ENCODE measurements at regions not wholly inside any gene's neighbourhood (a gene's known extent, or its start where the extent isn't known, plus 50 kb on each side); places are given as distances from the start of the nearest gene placed in this dataset.

DNA sequence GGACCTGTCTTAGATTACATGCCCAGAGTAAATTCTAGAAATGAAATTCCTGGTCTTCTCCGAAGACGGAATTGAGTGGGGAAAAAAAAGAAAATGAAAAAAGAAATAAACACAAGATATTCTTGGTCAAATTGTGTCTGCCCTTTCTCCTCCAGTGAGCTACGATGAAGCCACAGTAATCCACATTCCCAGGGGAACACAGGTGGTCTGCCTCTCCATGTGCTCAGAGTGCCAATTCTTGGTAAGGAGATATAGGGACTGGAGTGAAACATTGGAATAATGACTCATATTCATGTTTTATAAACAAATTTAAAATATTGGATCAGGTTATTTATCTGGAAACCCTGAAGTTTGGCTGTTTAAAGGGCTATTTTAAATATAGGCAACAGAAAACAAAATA is 54.2 kb upstream of the MGST2 start:
- ChIA-PET POLR2A (interaction anchor here (0.6 kb wide), 1 partner anchor 60 kb away, joined by 5 read pairs; no protein-coding TSS in a partner anchor), CTCF (interaction anchor here (0.9 to 1.0 kb wide), 2 partner anchors 8 to 40 kb away, joined by 3 read pairs; no protein-coding TSS in a partner anchor)
- Histone ChIP-seq H3K27ac (ENCODE audit: extremely low read depth, low read depth, low read length) (no peak overlapping the region), H3K36me3 (ENCODE audit: control insufficient read depth in 2 of 2, insufficient read depth in 1 of 2, low read length in 2 of 2) (no peaks in the 10 kb centered on the region), H3K4me1 (ENCODE audit: control insufficient read depth, insufficient read depth, low read length) (no peaks in the 10 kb centered on the region), H3K4me3 (ENCODE audit: low read depth, low read length) (no peak overlapping the region), H3K9me3 (ENCODE audit: control insufficient read depth, insufficient read depth, low read depth, low read length) (no peaks in the 10 kb centered on the region)
- TF ChIP-seq OVOL3 (tag by site-specific recombination; IDR thresholded peaks at IDR 0.05), result no peak
- TF ChIP-seq ZNF610 (tag by site-specific recombination; IDR thresholded peaks at IDR 0.05; ENCODE audit: borderline replicate concordance), result no peak
- TF ChIP-seq ZNF544 (tag by site-specific recombination; IDR thresholded peaks at IDR 0.05), result no peak
- TF ChIP-seq ZFP69B (tag by site-specific recombination; IDR thresholded peaks at IDR 0.05), result no peak
- no peak for TF ChIP-seq ZNF677 (tag by site-specific recombination; IDR thresholded peaks at IDR 0.05)
- TF ChIP-seq ZNF707 (tag by site-specific recombination; IDR thresholded peaks at IDR 0.05), result no peak
- no peak for TF ChIP-seq ZNF280C (tag by site-specific recombination; IDR thresholded peaks at IDR 0.05)
- TF ChIP-seq KLF1 (tag by site-specific recombination; IDR thresholded peaks at IDR 0.05), result no peak
- TF ChIP-seq ZNF837 (tag by site-specific recombination; IDR thresholded peaks at IDR 0.05), result no peak
- no peak for TF ChIP-seq ZNF548 (tag by site-specific recombination; IDR thresholded peaks at IDR 0.05)
- no peak for TF ChIP-seq KLF9 (tag by site-specific recombination; IDR thresholded peaks at IDR 0.05; ENCODE audit: low read depth)

DNA sequence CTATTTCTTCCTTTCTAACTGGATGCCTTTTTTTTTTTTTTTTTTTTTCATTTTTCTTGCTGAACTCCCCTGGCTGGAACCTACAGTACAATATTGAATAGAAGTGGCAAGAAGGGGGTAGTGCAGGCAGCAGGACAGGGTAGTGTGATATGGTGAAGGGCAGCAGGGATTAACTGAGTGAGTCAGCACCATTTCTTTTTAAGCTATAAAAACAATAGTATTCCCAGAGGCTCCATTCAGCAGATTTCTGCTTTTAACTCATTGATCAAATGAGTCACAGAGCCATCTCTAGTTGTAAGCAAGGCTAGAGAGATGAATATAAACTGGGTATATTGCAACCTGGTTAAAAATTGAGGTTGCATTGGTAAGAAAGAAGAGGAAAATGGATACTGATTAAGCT is 53.6 kb upstream of the SETD7 start:
- H3K4me3 ChIP-seq (ENCODE audit: low read depth, low read length), result no peak overlapping the region
- H3K9me3 ChIP-seq (ENCODE audit: control insufficient read depth, insufficient read depth, low read depth, low read length), result no peaks in the 10 kb centered on the region
- no peaks in the 10 kb centered on the region for H3K4me1 ChIP-seq (ENCODE audit: control insufficient read depth, insufficient read depth, low read length)
- no peaks in the 10 kb centered on the region for H3K36me3 ChIP-seq (ENCODE audit: control insufficient read depth in 2 of 2, insufficient read depth in 1 of 2, low read length in 2 of 2)
- TF ChIP-seq ZNF211 (tag by site-specific recombination; IDR thresholded peaks at IDR 0.05; ENCODE audit: low read depth) (no peak), ZNF354C (tag by site-specific recombination; IDR thresholded peaks at IDR 0.05; ENCODE audit: borderline replicate concordance, low read depth) (no peak), ZNF157 (tag by site-specific recombination; IDR thresholded peaks at IDR 0.05) (no peak), ZNF530 (tag by site-specific recombination; IDR thresholded peaks at IDR 0.05; ENCODE audit: low read depth) (no peak), ZNF501 (tag by site-specific recombination; IDR thresholded peaks at IDR 0.05) (no peak)
- TF ChIP-seq, protein P1, sequence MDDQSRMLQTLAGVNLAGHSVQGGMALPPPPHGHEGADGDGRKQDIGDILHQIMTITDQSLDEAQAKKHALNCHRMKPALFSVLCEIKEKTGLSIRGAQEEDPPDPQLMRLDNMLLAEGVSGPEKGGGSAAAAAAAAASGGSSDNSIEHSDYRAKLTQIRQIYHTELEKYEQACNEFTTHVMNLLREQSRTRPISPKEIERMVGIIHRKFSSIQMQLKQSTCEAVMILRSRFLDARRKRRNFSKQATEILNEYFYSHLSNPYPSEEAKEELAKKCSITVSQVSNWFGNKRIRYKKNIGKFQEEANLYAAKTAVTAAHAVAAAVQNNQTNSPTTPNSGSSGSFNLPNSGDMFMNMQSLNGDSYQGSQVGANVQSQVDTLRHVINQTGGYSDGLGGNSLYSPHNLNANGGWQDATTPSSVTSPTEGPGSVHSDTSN (CRISPR knock-in tag; IDR thresholded peaks at IDR 0.05), result no peak
- H3K27ac ChIP-seq (ENCODE audit: extremely low read depth, low read depth, low read length), result no peak overlapping the region
- ChIA-PET POLR2A (no interaction called here), CTCF (interaction anchor here (0.9 kb wide), 1 partner anchor 44 kb away, joined by 3 read pairs; no protein-coding TSS in a partner anchor)

GRCh38 chr4:139607502-139608060 is 51.6 kb upstream of the SETD7 start:
- POLR2A ChIA-PET, result interaction anchor here (1.4 kb wide), 1 partner anchor 51 kb away, joined by 4 read pairs; the partner anchor contains the start of gene SETD7

More at GRCh38 chr4:139607502-139608060, 51.6 kb upstream of the SETD7 start:
- H3K9me3 ChIP-seq (ENCODE audit: control insufficient read depth, insufficient read depth, low read depth, low read length), result no peaks in the 10 kb centered on the region
- TF ChIP-seq ZNF24 (tag by site-specific recombination; IDR thresholded peaks at IDR 0.05) (0 out of 2 replicates have a peak, but pooled peaks have one; percentile 13), ZNF654 (tag by site-specific recombination; IDR thresholded peaks at IDR 0.05; ENCODE audit: low read depth) (no peak)
- no peaks in the 10 kb centered on the region for H3K36me3 ChIP-seq (ENCODE audit: control insufficient read depth in 2 of 2, insufficient read depth in 1 of 2, low read length in 2 of 2)
- CTCF ChIA-PET, result interaction anchor here (0.6 to 1.2 kb wide), 3 partner anchors 43 to 997 kb away, joined by 3 to 9 read pairs (median 4); no protein-coding TSS in a partner anchor
- no peak overlapping the region for H3K4me3 ChIP-seq (ENCODE audit: low read depth, low read length)
- H3K27ac ChIP-seq (ENCODE audit: extremely low read depth, low read depth, low read length), result no peak overlapping the region
- no peaks in the 10 kb centered on the region for H3K4me1 ChIP-seq (ENCODE audit: control insufficient read depth, insufficient read depth, low read length)
